ENCODE measurements at regions not wholly inside any gene's neighbourhood (a gene's known extent, or its start where the extent isn't known, plus 50 kb on each side); places are given as distances from the start of the nearest gene placed in this dataset.

GRCh38 chr3:59573911-59574310 is 524.1 kb upstream of the CFAP20DC start:
- DNase-seq (no peak), ATAC-seq (no peak)
- POLR2A ChIA-PET: no interaction called here
- H3K27ac Mint-ChIP-seq: no peak overlapping the region
- CTCF ChIA-PET: interaction anchor here (2.3 to 5.2 kb wide), 2 partner anchors 260 to 283 kb away, joined by 11 to 44 read pairs; no protein-coding TSS in a partner anchor
- no peak overlapping the region for H3K4me3 Mint-ChIP-seq
- no peaks in the 10 kb centered on the region for H3K36me3 Mint-ChIP-seq (ENCODE audit: low read depth)
- no peaks in the 10 kb centered on the region for H3K9me3 Mint-ChIP-seq (ENCODE audit: insufficient read depth)
- H3K27me3 Mint-ChIP-seq (ENCODE audit: low read depth): no peaks in the 10 kb centered on the region
- peaks cover 12% of the 10 kb centered on the region for H3K4me1 Mint-ChIP-seq (ENCODE audit: low read depth)

GRCh38 chr3:59572106-59572505 is 522.3 kb upstream of the CFAP20DC start:
- CTCF ChIA-PET: interaction anchor here (0.7 to 1.5 kb wide), 4 partner anchors 233 to 676 kb away, joined by 3 to 7 read pairs (median 4); no protein-coding TSS in a partner anchor
- Mint-ChIP-seq H3K4me3 (no peak overlapping the region), H3K36me3 (ENCODE audit: low read depth) (no peaks in the 10 kb centered on the region), H3K27me3 (ENCODE audit: low read depth) (no peaks in the 10 kb centered on the region), H3K9me3 (ENCODE audit: insufficient read depth) (no peaks in the 10 kb centered on the region), H3K27ac (no peak overlapping the region), H3K4me1 (ENCODE audit: low read depth) (peaks cover 4% of the 10 kb centered on the region)
- ATAC-seq (no peak), DNase-seq (no peak)
- POLR2A ChIA-PET: no interaction called here

- Mint-ChIP-seq H3K9me3 (ENCODE audit: insufficient read depth) (no peaks in the 10 kb centered on the region), H3K4me3 (no peak overlapping the region), H3K27ac (no peak overlapping the region), H3K27me3 (ENCODE audit: low read depth) (no peaks in the 10 kb centered on the region), H3K4me1 (ENCODE audit: low read depth) (peaks cover 4% of the 10 kb centered on the region), H3K36me3 (ENCODE audit: low read depth) (no peaks in the 10 kb centered on the region)
- CTCF ChIA-PET: no interaction called here
- ATAC-seq: no peak
- no peak for DNase-seq
- POLR2A ChIA-PET: no interaction called here
These were observed 521.0 kb upstream of the CFAP20DC start for GRCh38 chr3:59570806-59571205.

GRCh38 chr3:59567661-59568060 is 517.8 kb upstream of the CFAP20DC start:
- no peak overlapping the region for H3K27ac Mint-ChIP-seq
- H3K9me3 Mint-ChIP-seq (ENCODE audit: insufficient read depth): no peaks in the 10 kb centered on the region
- no peak for DNase-seq
- POLR2A ChIA-PET: no interaction called here
- H3K4me1 Mint-ChIP-seq (ENCODE audit: low read depth): no peaks in the 10 kb centered on the region
- no peaks in the 10 kb centered on the region for H3K27me3 Mint-ChIP-seq (ENCODE audit: low read depth)
- H3K4me3 Mint-ChIP-seq: no peak overlapping the region
- ATAC-seq: no peak
- H3K36me3 Mint-ChIP-seq (ENCODE audit: low read depth): no peaks in the 10 kb centered on the region
- CTCF ChIA-PET: interaction anchor here (1.4 to 2.5 kb wide), 2 partner anchors 254 to 290 kb away, joined by 4 to 6 read pairs; no protein-coding TSS in a partner anchor

- no peak overlapping the region for H3K27ac Mint-ChIP-seq
- no peak overlapping the region for H3K4me3 Mint-ChIP-seq
- ChIA-PET POLR2A (no interaction called here), CTCF (no interaction called here)
- no peaks in the 10 kb centered on the region for H3K9me3 Mint-ChIP-seq (ENCODE audit: insufficient read depth)
- H3K36me3 Mint-ChIP-seq (ENCODE audit: low read depth): peaks cover 1% of the 10 kb centered on the region
- no peak for ATAC-seq
- no peaks in the 10 kb centered on the region for H3K27me3 Mint-ChIP-seq (ENCODE audit: low read depth)
- H3K4me1 Mint-ChIP-seq (ENCODE audit: low read depth): no peaks in the 10 kb centered on the region
- DNase-seq: no peak
These were observed 516.7 kb upstream of the CFAP20DC start for GRCh38 chr3:59566481-59566975.

- POLR2A ChIA-PET: no interaction called here
- CTCF ChIA-PET: interaction anchor here (1.1 kb wide), 1 partner anchor 10 kb away, joined by 3 read pairs; no protein-coding TSS in a partner anchor
- H3K36me3 Mint-ChIP-seq (ENCODE audit: low read depth): peaks cover 1% of the 10 kb centered on the region
- H3K4me3 Mint-ChIP-seq: no peak overlapping the region
- DNase-seq (no peak), ATAC-seq (no peak)
- H3K27me3 Mint-ChIP-seq (ENCODE audit: low read depth): no peaks in the 10 kb centered on the region
- H3K27ac Mint-ChIP-seq: no peak overlapping the region
- no peaks in the 10 kb centered on the region for H3K4me1 Mint-ChIP-seq (ENCODE audit: low read depth)
- no peaks in the 10 kb centered on the region for H3K9me3 Mint-ChIP-seq (ENCODE audit: insufficient read depth)
These were observed 515.3 kb upstream of the CFAP20DC start for GRCh38 chr3:59565125-59565524.

GRCh38 chr3:59563966-59564365 is 514.1 kb upstream of the CFAP20DC start:
- no peaks in the 10 kb centered on the region for H3K27me3 Mint-ChIP-seq (ENCODE audit: low read depth)
- H3K4me1 Mint-ChIP-seq (ENCODE audit: low read depth): peaks cover 7% of the 10 kb centered on the region
- peaks cover 1% of the 10 kb centered on the region for H3K36me3 Mint-ChIP-seq (ENCODE audit: low read depth)
- no peak for ATAC-seq
- ChIA-PET CTCF (no interaction called here), POLR2A (no interaction called here)
- no peak overlapping the region for H3K4me3 Mint-ChIP-seq
- no peak for DNase-seq
- no peak overlapping the region for H3K27ac Mint-ChIP-seq
- no peaks in the 10 kb centered on the region for H3K9me3 Mint-ChIP-seq (ENCODE audit: insufficient read depth)

GRCh38 chr3:59563072-59563605 is 513.3 kb upstream of the CFAP20DC start:
- CTCF ChIA-PET: no interaction called here
- no peak overlapping the region for H3K4me3 Mint-ChIP-seq

GRCh38 chr3:59559721-59560435 is 510.1 kb upstream of the CFAP20DC start:
- POLR2A ChIA-PET: no interaction called here
- no peak for ATAC-seq
- H3K27me3 Mint-ChIP-seq (ENCODE audit: low read depth): no peaks in the 10 kb centered on the region

More at GRCh38 chr3:59563072-59563605, 513.3 kb upstream of the CFAP20DC start:
- H3K4me1 Mint-ChIP-seq (ENCODE audit: low read depth): peaks cover 7% of the 10 kb centered on the region
- no peaks in the 10 kb centered on the region for H3K27me3 Mint-ChIP-seq (ENCODE audit: low read depth)
- no peaks in the 10 kb centered on the region for H3K9me3 Mint-ChIP-seq (ENCODE audit: insufficient read depth)
- H3K36me3 Mint-ChIP-seq (ENCODE audit: low read depth): peaks cover 1% of the 10 kb centered on the region
- DNase-seq: no peak
- ATAC-seq: no peak
- no peak overlapping the region for H3K27ac Mint-ChIP-seq
- POLR2A ChIA-PET: no interaction called here

GRCh38 chr3:59558906-59559720 is 509.3 kb upstream of the CFAP20DC start:
- no peak for DNase-seq
- H3K36me3 Mint-ChIP-seq (ENCODE audit: low read depth): peaks cover 3% of the 10 kb centered on the region
- CTCF ChIA-PET: interaction anchor here (0.9 to 2.0 kb wide), 3 partner anchors 11 to 299 kb away, joined by 3 to 7 read pairs (median 4); no protein-coding TSS in a partner anchor
- no peaks in the 10 kb centered on the region for H3K9me3 Mint-ChIP-seq (ENCODE audit: insufficient read depth)
- H3K4me1 Mint-ChIP-seq (ENCODE audit: low read depth): peaks cover 7% of the 10 kb centered on the region
- POLR2A ChIA-PET: no interaction called here
- ATAC-seq: no peak
- H3K4me3 Mint-ChIP-seq: no peak overlapping the region
- H3K27me3 Mint-ChIP-seq (ENCODE audit: low read depth): no peaks in the 10 kb centered on the region
- no peak overlapping the region for H3K27ac Mint-ChIP-seq

More at GRCh38 chr3:59559721-59560435, 510.1 kb upstream of the CFAP20DC start:
- no peak overlapping the region for H3K27ac Mint-ChIP-seq
- CTCF ChIA-PET: interaction anchor here (0.9 to 2.0 kb wide), 3 partner anchors 12 to 298 kb away, joined by 3 to 7 read pairs (median 4); no protein-coding TSS in a partner anchor
- H3K9me3 Mint-ChIP-seq (ENCODE audit: insufficient read depth): no peaks in the 10 kb centered on the region
- H3K36me3 Mint-ChIP-seq (ENCODE audit: low read depth): peaks cover 3% of the 10 kb centered on the region
- H3K4me1 Mint-ChIP-seq (ENCODE audit: low read depth): peaks cover 7% of the 10 kb centered on the region
- no peak for DNase-seq
- no peak overlapping the region for H3K4me3 Mint-ChIP-seq

- H3K27ac Mint-ChIP-seq: no peak overlapping the region
- DNase-seq (no peak), ATAC-seq (no peak)
- POLR2A ChIA-PET: no interaction called here
- no peaks in the 10 kb centered on the region for H3K27me3 Mint-ChIP-seq (ENCODE audit: low read depth)
- peaks cover 7% of the 10 kb centered on the region for H3K4me1 Mint-ChIP-seq (ENCODE audit: low read depth)
- H3K9me3 Mint-ChIP-seq (ENCODE audit: insufficient read depth): no peaks in the 10 kb centered on the region
- CTCF ChIA-PET: interaction anchor here (0.6 to 1.0 kb wide), 3 partner anchors 242 to 254 kb away, joined by 3 read pairs; no protein-coding TSS in a partner anchor
- peaks cover 1% of the 10 kb centered on the region for H3K36me3 Mint-ChIP-seq (ENCODE audit: low read depth)
- H3K4me3 Mint-ChIP-seq: no peak overlapping the region
These were observed 505.9 kb upstream of the CFAP20DC start for GRCh38 chr3:59555593-59556315.

All from activated CD8-positive, alpha-beta T cell treated with anti-CD3 and anti-CD28 coated beads, Interleukin-2, amount 10 ng/mL, durations not matched to agents 7 days and 5 days (primary cell).